Gastroesophageal sphincter (tissue), 3 donors: ENCODE measurements at regions not wholly inside any gene's neighbourhood (a gene's known extent, or its start where the extent isn't known, plus 50 kb on each side); places are given as distances from the start of the nearest gene placed in this dataset.

Source experiments
- EP300 ChIP-seq: sonication (generic); formaldehyde crosslinking; IDR thresholded peaks from one replicate; pipeline ENCODE4 v1.6.1; 2017; ENCODE audit warnings: antibody characterized with exemption, mild to moderate bottlenecking
- POLR2AphosphoS5 ChIP-seq: sonication (generic); formaldehyde crosslinking; IDR thresholded peaks from one replicate; pipeline ENCODE4 v1.6.1; 2017; ENCODE audit warnings: antibody characterized with exemption
- TF ChIP-seq, protein P1 (sequence below), 4 experiments: fragments of 200-600 bp in 2 of 4; fragments of 450-650 bp in 2 of 4; sonication (generic) in 1 of 4; IDR thresholded peaks; one replicate each; pipeline ENCODE4 v1.5.1; 2017 to 2019; ENCODE audit warnings: antibody characterized with exemption in 4 of 4, mild to moderate bottlenecking in 2 of 4, moderate library complexity in 2 of 4

DNA sequence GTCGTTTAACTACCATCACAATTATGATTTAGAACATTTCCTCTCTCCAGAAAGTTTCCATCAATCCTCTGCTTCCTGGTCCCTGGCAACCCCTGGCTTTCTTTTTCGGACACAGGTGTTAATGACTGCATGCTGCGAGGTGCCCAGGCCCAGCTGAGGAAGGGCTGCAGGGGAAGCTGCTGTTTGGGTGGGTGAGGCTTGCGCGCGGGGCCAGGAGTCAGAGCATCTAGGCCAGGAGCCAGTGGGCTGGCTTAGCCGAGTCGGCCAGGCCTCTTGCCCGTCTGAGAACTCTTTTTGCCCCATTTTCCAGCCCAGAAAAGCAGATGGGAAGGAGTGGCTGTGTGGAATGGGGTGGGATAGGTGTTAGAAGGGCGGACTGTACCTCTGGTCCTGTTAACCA is 51.5 kb downstream of the NAV1 start:
- TF ChIP-seq, protein P1, sequence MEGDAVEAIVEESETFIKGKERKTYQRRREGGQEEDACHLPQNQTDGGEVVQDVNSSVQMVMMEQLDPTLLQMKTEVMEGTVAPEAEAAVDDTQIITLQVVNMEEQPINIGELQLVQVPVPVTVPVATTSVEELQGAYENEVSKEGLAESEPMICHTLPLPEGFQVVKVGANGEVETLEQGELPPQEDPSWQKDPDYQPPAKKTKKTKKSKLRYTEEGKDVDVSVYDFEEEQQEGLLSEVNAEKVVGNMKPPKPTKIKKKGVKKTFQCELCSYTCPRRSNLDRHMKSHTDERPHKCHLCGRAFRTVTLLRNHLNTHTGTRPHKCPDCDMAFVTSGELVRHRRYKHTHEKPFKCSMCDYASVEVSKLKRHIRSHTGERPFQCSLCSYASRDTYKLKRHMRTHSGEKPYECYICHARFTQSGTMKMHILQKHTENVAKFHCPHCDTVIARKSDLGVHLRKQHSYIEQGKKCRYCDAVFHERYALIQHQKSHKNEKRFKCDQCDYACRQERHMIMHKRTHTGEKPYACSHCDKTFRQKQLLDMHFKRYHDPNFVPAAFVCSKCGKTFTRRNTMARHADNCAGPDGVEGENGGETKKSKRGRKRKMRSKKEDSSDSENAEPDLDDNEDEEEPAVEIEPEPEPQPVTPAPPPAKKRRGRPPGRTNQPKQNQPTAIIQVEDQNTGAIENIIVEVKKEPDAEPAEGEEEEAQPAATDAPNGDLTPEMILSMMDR (IDR thresholded peaks at IDR 0.05), result no peak
- TF ChIP-seq EP300 (no peak), POLR2AphosphoS5 (no peak)
